Thoracic aorta (tissue), 2 donors: ENCODE measurements at regions not wholly inside any gene's neighbourhood (a gene's known extent, or its start where the extent isn't known, plus 50 kb on each side); places are given as distances from the start of the nearest gene placed in this dataset.
"Not testable (repeated sequence)": the region's sequence is repeated elsewhere in the genome, so short reads cannot be mapped to it uniquely, and the experiment has no call there.

Experiments used
- ATAC-seq: fragments of 150-250 bp; one replicate; pipeline ENCODE4 v1.8.0; 2017; ENCODE audit warnings: low read depth; ENCODE audit not compliant: insufficient number of reproducible peaks, low FRiP score
- DNase-seq: peaks from one replicate; pipeline ENCODE4 v3.0.0-alpha.2; 2020; ENCODE audit warnings: low spot score
- H3K27ac ChIP-seq, 2 donors: fragments of 200-600 bp; sonication (generic); 1 replicate in 1 of 2; 2 replicates in 1 of 2; pipeline ENCODE4 v1.5.1; 2016; ENCODE audit warnings: mild to moderate bottlenecking in 2 of 2, moderate library complexity in 2 of 2
- H3K27me3 ChIP-seq: fragments of 200-600 bp; sonication (generic); replicated peaks from 2 replicates; pipeline ENCODE4 v1.6.0; 2016; ENCODE audit warnings: mild to moderate bottlenecking; ENCODE audit not compliant: insufficient read depth
- H3K36me3 ChIP-seq: fragments of 200-600 bp; sonication (generic); one replicate; pipeline ENCODE4 v1.5.1; 2016
- H3K4me1 ChIP-seq, 2 donors: fragments of 200-600 bp; sonication (generic); 1 replicate in 1 of 2; 2 replicates in 1 of 2; pipeline versions ENCODE4 v1.5.1 to v1.6.0; 2016; ENCODE audit warnings: low read depth in 2 of 2, mild to moderate bottlenecking in 1 of 2; ENCODE audit not compliant: control insufficient read depth in 1 of 2
- H3K4me3 ChIP-seq: fragments of 200-600 bp; sonication (generic); 2 replicates; pipeline ENCODE4 v1.5.1; 2016; ENCODE audit warnings: mild to moderate bottlenecking
- H3K9me3 ChIP-seq: fragments of 200-600 bp; sonication (generic); 2 replicates; pipeline ENCODE4 v1.5.1; 2016
- TF ChIP-seq, protein P1 (sequence below): fragments of 200-600 bp; sonication (generic); IDR thresholded peaks from one replicate; pipeline ENCODE4 v1.5.1; 2019; ENCODE audit warnings: antibody characterized with exemption

DNA sequence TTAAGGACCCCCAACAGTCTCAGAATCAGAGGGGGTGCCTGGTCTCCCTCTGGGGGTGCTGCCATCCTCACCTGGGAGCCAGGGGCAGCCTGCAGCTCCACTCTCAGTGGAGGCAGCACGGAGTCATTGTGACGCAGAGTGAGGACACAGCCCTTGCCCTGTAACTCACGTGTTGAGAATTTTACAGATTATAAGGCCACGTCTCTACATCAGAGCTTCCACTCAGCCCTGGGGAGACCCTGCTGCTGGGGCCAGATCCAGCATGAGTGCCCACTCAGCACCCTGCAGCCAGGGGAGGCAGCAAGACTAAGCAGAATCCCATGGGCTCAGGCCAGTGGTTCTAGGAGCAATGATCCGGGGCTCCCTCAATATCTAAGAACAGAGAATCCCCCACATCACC is 137.4 kb upstream of the AFDN start:
- Histone ChIP-seq H3K36me3 (no peaks in the 10 kb centered on the region), H3K4me3 (no peak overlapping the region), H3K27ac (no peak overlapping the region), H3K9me3 (no peaks in the 10 kb centered on the region), H3K4me1 (no peaks in the 10 kb centered on the region), H3K27me3 (no peaks in the 10 kb centered on the region)
- ATAC-seq (no peak), DNase-seq (no peak)
- TF ChIP-seq, protein P1, sequence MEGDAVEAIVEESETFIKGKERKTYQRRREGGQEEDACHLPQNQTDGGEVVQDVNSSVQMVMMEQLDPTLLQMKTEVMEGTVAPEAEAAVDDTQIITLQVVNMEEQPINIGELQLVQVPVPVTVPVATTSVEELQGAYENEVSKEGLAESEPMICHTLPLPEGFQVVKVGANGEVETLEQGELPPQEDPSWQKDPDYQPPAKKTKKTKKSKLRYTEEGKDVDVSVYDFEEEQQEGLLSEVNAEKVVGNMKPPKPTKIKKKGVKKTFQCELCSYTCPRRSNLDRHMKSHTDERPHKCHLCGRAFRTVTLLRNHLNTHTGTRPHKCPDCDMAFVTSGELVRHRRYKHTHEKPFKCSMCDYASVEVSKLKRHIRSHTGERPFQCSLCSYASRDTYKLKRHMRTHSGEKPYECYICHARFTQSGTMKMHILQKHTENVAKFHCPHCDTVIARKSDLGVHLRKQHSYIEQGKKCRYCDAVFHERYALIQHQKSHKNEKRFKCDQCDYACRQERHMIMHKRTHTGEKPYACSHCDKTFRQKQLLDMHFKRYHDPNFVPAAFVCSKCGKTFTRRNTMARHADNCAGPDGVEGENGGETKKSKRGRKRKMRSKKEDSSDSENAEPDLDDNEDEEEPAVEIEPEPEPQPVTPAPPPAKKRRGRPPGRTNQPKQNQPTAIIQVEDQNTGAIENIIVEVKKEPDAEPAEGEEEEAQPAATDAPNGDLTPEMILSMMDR: no peak

DNA sequence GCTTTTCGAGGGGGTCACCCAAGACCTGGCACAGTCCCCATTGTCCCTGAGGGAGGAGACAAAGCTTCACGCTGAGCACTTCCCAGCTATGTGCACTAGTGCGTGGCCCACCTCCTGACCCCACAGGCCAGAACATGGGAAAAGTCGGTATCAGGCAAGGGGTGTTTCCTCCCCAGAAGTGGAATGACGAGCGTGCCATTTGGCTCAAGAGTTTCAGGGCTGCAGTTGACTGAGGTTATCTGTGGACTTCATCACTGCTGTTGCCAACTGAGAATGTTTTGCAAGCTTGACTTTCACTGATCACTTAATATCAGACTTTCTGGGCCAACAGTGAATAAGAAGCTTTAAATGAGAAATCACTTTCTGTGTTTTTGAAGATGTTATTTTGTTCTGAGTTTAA is 137.0 kb upstream of the AFDN start:
- Histone ChIP-seq H3K4me3 (no peak overlapping the region), H3K27me3 (no peaks in the 10 kb centered on the region), H3K4me1 (no peaks in the 10 kb centered on the region), H3K27ac (no peak overlapping the region), H3K36me3 (no peaks in the 10 kb centered on the region), H3K9me3 (no peaks in the 10 kb centered on the region)
- no peak for ATAC-seq
- TF ChIP-seq, protein P1: no peak
- DNase-seq: no peak

DNA sequence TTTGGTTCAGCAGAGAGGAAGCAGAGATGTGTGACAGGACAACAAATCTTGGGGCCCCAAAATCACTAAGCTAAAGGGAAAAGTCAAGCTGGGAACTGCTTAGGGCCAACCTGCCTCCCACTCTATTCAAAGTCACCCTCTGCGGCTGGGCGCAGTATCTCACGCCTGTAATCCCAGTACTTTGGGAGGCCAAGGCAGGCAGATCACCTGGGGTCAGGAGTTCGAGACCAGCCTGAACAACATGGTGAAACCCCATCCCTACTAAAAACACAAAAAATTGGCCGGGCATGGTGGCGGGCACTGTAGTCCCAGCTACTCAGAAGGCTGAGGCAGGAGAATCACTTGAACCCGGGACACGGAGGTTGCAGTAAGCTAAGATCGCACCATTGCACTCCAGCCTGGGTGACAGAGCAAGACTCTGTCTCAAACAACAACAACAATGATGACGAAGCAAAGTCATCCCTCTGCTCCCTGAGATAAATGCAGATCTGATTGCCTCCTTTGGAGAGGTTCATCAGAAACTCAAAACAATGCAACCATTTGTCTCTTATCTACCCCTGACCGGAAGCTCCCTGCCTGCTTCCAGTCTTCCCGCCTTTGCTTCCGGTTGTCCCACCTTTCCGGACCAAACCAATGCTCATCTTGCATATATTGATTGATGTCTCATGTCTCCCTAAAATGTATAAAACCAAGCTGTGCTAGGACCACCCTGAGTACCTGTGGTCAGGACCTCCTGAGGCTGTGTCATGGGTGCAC is 136.4 kb upstream of the AFDN start:
- not testable (repeated sequence) for H3K27ac ChIP-seq, H3K4me3 ChIP-seq, H3K27me3 ChIP-seq, H3K36me3 ChIP-seq, DNase-seq, H3K9me3 ChIP-seq, H3K4me1 ChIP-seq, ATAC-seq

DNA sequence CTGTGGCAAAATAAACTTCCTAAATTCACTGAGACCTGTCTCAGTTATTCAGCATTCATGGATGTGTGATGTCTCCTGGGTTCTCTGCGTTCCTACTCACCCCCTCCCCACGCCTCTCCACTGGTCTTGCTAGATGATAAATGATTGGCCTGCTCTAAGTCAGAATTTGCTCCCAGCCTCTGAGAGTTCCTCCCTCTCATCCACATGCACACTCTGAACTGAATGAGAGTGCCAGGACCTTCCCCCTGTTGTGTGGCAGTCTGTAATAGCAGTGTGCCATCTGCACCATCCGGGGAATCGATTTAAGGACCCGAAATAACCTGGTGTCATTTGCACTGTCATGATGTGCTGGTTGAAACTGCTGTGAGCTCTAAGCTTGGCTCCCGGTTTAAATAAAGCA is 135.8 kb upstream of the AFDN start:
- DNase-seq (no peak), ATAC-seq (no peak)
- TF ChIP-seq, protein P1: no peak
- H3K27ac ChIP-seq: no peak overlapping the region
- no peaks in the 10 kb centered on the region for H3K36me3 ChIP-seq
- no peaks in the 10 kb centered on the region for H3K4me1 ChIP-seq
- no peak overlapping the region for H3K4me3 ChIP-seq
- H3K27me3 ChIP-seq: no peaks in the 10 kb centered on the region
- no peaks in the 10 kb centered on the region for H3K9me3 ChIP-seq

DNA sequence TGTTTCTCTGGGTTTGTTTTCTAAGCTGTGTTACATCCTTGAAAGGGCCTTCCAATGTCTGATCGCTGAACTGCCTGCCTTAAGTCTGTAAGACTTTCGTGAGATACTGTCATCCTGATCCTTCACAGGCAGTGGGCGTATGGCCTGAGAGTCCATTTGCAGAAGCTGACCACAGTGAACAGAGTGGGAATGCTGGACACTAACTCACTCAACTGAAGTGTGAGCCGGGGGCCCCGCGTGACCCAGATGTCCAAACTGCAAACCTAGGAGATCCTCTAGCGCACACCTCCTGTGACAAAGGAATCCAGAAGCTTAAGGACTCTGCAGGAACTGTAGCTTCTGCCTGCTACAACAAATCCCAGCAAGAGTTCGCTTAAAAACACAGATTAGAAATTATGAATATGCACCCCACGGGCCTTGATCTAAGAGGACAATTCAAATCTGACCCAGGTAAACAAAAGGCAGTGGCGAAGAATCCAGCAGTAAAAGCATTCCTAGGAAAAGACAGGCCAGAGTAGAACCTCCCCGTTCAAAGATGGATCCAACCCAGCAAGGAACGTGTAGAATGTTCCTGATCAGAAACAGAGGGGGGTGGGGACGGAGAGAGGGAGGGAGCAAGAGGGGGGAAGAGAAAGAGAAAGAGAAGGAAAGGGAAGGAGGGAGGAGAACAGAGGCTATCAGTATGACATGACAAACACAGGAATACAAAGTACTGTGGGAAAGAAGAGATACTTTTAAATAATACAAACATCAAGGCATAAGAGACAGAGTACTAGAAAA is 135.0 kb upstream of the AFDN start:
- Histone ChIP-seq H3K9me3 (no peaks in the 10 kb centered on the region), H3K4me3 (no peak overlapping the region), H3K27me3 (no peaks in the 10 kb centered on the region), H3K36me3 (no peaks in the 10 kb centered on the region), H3K4me1 (no peaks in the 10 kb centered on the region), H3K27ac (no peak overlapping the region)
- no peak for ATAC-seq
- TF ChIP-seq, protein P1: no peak
- DNase-seq: no peak

DNA sequence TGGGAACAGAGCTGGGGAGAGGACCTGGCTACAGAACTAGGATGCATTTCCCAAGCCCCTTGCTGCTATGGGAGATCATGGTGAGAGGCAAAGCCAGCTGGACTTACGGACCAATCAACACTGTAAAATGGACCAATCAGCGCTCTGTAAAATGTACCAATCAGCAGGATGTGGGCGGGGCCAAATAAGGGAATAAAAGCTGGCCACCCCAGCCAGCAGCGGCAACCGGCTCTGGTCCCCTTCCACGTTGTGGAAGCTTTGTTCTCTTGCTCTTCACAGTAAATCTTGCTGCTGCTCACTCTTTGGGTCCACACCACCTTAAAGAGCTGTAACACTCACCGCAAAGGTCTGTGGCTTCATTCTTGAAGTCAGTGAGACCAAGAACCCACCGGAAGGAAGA is 133.2 kb upstream of the AFDN start:
- not testable (repeated sequence) for H3K27me3 ChIP-seq, H3K4me1 ChIP-seq, ATAC-seq, H3K9me3 ChIP-seq, DNase-seq, H3K36me3 ChIP-seq, H3K4me3 ChIP-seq, H3K27ac ChIP-seq
